Ectodermal cell (in vitro differentiated cells): ENCODE measurements at regions not wholly inside any gene's neighbourhood (a gene's known extent, or its start where the extent isn't known, plus 50 kb on each side); places are given as distances from the start of the nearest gene placed in this dataset.

Experiments used
- H3K27ac ChIP-seq: 2 replicates; pipeline ENCODE4 v1.7.0; 2013; ENCODE audit warnings: mild to moderate bottlenecking, low read depth, low read length; ENCODE audit not compliant: insufficient read depth, poor library complexity, severe bottlenecking
- H3K27me3 ChIP-seq: 2 replicates; pipeline ENCODE4 v1.7.0; 2013; ENCODE audit warnings: mild to moderate bottlenecking, low read length; ENCODE audit not compliant: insufficient read depth, control insufficient read depth, poor library complexity, severe bottlenecking
- H3K36me3 ChIP-seq: one replicate; pipeline ENCODE4 v1.7.0; 2013; ENCODE audit warnings: low read length; ENCODE audit not compliant: control insufficient read depth, insufficient read depth
- H3K4me1 ChIP-seq: one replicate; pipeline ENCODE4 v1.7.0; 2013; ENCODE audit warnings: low read length; ENCODE audit not compliant: control insufficient read depth, insufficient read depth
- H3K4me3 ChIP-seq: 2 replicates; pipeline ENCODE4 v1.7.0; 2013; ENCODE audit warnings: low read depth, low read length, control low read depth; ENCODE audit not compliant: insufficient read depth
- H3K9me3 ChIP-seq: 2 replicates; pipeline ENCODE4 v1.7.0; 2013; ENCODE audit warnings: mild to moderate bottlenecking, low read length, moderate library complexity; ENCODE audit not compliant: control insufficient read depth
- WGBS, 2 experiments: methylation state at CpG; one replicate each; pipeline ENCODE4 v1.1.7; 2013; ENCODE audit warnings: missing lambda C conversion rate in 2 of 2; 5-methylcytosine and 5-hydroxymethylcytosine counted together

- Histone ChIP-seq H3K9me3 (no peaks in the 10 kb centered on the region), H3K27me3 (no peaks in the 10 kb centered on the region), H3K4me3 (no peak overlapping the region), H3K27ac (no peak overlapping the region), H3K4me1 (no peaks in the 10 kb centered on the region), H3K36me3 (no peaks in the 10 kb centered on the region)
- WGBS, 2 experiments: 96 to 98% methylated on average over 2 of the region's 2 CpGs
These were observed 451.2 kb upstream of the JAG1 start for GRCh38 chr20:11124849-11125505.

GRCh38 chr20:11128220-11128718 is 454.5 kb upstream of the JAG1 start:
- Histone ChIP-seq H3K36me3 (no peaks in the 10 kb centered on the region), H3K9me3 (no peaks in the 10 kb centered on the region), H3K4me1 (no peaks in the 10 kb centered on the region), H3K27me3 (no peaks in the 10 kb centered on the region), H3K27ac (no peak overlapping the region), H3K4me3 (no peak overlapping the region)
- 85 to 91% methylated on average over 3 of the region's 3 CpGs for WGBS, 2 experiments

- H3K36me3 ChIP-seq: no peaks in the 10 kb centered on the region
- no peaks in the 10 kb centered on the region for H3K27me3 ChIP-seq
- 89% methylated on average over 1 of the region's 1 CpG; no CpG with 5 or more reads in 1 of the 2 experiments for WGBS, 2 experiments
- H3K27ac ChIP-seq: no peak overlapping the region
- no peak overlapping the region for H3K4me3 ChIP-seq
- H3K9me3 ChIP-seq: no peaks in the 10 kb centered on the region
- H3K4me1 ChIP-seq: no peaks in the 10 kb centered on the region
These were observed 454.9 kb upstream of the JAG1 start for GRCh38 chr20:11128721-11129120.

- WGBS, 2 experiments: 97 to 100% methylated on average over 1 of the region's 1 CpG
- H3K9me3 ChIP-seq: no peaks in the 10 kb centered on the region
- no peaks in the 10 kb centered on the region for H3K27me3 ChIP-seq
- no peaks in the 10 kb centered on the region for H3K36me3 ChIP-seq
- no peak overlapping the region for H3K4me3 ChIP-seq
- H3K4me1 ChIP-seq: no peaks in the 10 kb centered on the region
- no peak overlapping the region for H3K27ac ChIP-seq
These were observed 456.9 kb upstream of the JAG1 start for GRCh38 chr20:11130554-11131166.

- no peaks in the 10 kb centered on the region for H3K27me3 ChIP-seq
- no peaks in the 10 kb centered on the region for H3K36me3 ChIP-seq
- no peaks in the 10 kb centered on the region for H3K9me3 ChIP-seq
- WGBS, 2 experiments: 96 to 100% methylated on average over 3 of the region's 3 CpGs
- H3K4me1 ChIP-seq: no peaks in the 10 kb centered on the region
- no peak overlapping the region for H3K27ac ChIP-seq
- H3K4me3 ChIP-seq: no peak overlapping the region
These were observed 459.1 kb upstream of the JAG1 start for GRCh38 chr20:11132819-11133415.

DNA sequence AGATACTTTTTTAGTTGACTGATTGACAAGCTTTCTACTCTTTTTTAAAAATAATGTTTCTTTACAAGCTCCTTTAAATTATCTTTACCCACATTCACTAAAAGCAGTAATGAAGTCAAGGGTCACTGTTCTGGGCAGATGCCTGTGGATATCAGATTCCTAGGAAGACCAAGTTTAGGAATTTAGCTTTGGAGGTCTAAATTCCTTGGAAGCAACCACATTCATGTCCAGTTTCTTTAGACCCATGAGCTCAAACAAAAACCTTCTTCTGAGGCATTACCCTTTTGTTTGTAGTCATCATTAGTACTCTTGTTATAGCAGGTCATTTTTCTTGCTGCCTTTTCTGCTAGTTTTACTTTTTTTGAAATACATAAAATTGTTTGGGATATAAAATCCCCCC is 462.9 kb upstream of the JAG1 start:
- no peak overlapping the region for H3K4me3 ChIP-seq

DNA sequence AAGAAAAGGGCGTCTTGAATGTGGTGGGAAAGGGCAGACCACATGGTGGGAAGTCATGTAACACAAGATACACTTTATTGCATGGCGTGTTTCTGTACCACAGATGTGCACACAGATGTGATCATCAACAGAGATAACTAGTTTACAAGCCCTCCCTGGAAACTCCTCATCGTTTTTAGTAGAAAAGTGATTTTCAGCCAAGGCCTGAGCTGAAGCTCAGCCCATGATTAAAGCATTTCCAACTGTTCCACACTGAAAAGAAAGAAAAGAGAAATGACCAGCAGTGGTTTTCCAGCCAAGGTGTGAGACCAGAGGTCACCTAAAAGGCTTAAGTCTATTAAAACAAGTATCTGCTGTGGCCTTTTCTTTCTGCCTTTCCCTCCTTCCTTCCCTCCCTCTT is 463.9 kb upstream of the JAG1 start:
- WGBS, 2 experiments: 87 to 92% methylated on average over 3 of the region's 3 CpGs

More for the DNA sequence above, 462.9 kb upstream of the JAG1 start:
- Histone ChIP-seq H3K9me3 (no peaks in the 10 kb centered on the region), H3K27ac (no peak overlapping the region), H3K4me1 (no peaks in the 10 kb centered on the region), H3K36me3 (no peaks in the 10 kb centered on the region), H3K27me3 (no peaks in the 10 kb centered on the region)

GRCh38 chr20:11140359-11140758 is 466.6 kb upstream of the JAG1 start:
- Histone ChIP-seq H3K27me3 (no peaks in the 10 kb centered on the region), H3K4me3 (no peak overlapping the region), H3K9me3 (no peaks in the 10 kb centered on the region), H3K27ac (no peak overlapping the region), H3K4me1 (no peaks in the 10 kb centered on the region), H3K36me3 (no peaks in the 10 kb centered on the region)
- 93 to 96% methylated on average over 3 of the region's 3 CpGs for WGBS, 2 experiments

More for the DNA sequence above, 463.9 kb upstream of the JAG1 start:
- Histone ChIP-seq H3K4me1 (no peaks in the 10 kb centered on the region), H3K27ac (no peak overlapping the region), H3K4me3 (no peak overlapping the region), H3K27me3 (no peaks in the 10 kb centered on the region), H3K9me3 (no peaks in the 10 kb centered on the region), H3K36me3 (no peaks in the 10 kb centered on the region)

DNA sequence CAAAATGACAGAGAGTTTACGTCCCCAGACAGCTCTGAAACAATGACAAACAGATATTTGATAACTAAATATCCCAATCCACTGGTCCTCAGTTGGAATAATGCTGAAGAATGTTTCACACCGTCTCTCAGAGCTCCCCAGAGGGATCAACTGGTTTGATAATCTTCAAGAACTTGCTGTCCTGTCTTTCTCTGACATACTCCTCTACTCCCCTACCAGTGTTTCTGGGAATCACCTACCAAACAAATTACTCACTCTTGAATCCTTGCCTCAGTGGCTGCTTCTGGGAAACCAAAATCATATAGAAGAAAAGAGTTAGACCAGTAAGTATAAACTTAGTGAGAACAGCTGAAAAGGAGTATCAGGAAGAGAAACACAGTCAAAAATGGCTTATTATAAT is 469.7 kb upstream of the JAG1 start:
- H3K27me3 ChIP-seq: no peaks in the 10 kb centered on the region
- H3K9me3 ChIP-seq: no peaks in the 10 kb centered on the region
- H3K4me1 ChIP-seq: no peaks in the 10 kb centered on the region
- H3K27ac ChIP-seq: no peak overlapping the region
- WGBS, 2 experiments: 93 to 94% methylated on average over 2 of the region's 2 CpGs
- H3K36me3 ChIP-seq: no peaks in the 10 kb centered on the region
- no peak overlapping the region for H3K4me3 ChIP-seq

GRCh38 chr20:11144114-11144950 is 470.5 kb upstream of the JAG1 start:
- H3K27ac ChIP-seq: no peak overlapping the region
- H3K27me3 ChIP-seq: no peaks in the 10 kb centered on the region
- WGBS, 2 experiments: 93 to 95% methylated on average over 9 to 10 of the region's 10 CpGs
- no peaks in the 10 kb centered on the region for H3K9me3 ChIP-seq
- H3K36me3 ChIP-seq: no peaks in the 10 kb centered on the region
- no peaks in the 10 kb centered on the region for H3K4me1 ChIP-seq
- H3K4me3 ChIP-seq: no peak overlapping the region
